NCI-H526 (cell line): ENCODE measurements at regions not wholly inside any gene's neighbourhood (a gene's known extent, or its start where the extent isn't known, plus 50 kb on each side); places are given as distances from the start of the nearest gene placed in this dataset.
A peak's percentile ranks its signal among the peaks of the same experiment; 100 is the strongest.
"Not testable (repeated sequence)": the region's sequence is repeated elsewhere in the genome, so short reads cannot be mapped to it uniquely, and the experiment has no call there.

Experiments
- DNase-seq, 2 experiments: peaks; one replicate each; lab custom pipeline; 2025; lab: John Stamatoyannopoulos, UW

GRCh38 chr12:25337916-25338315 is 87.2 kb upstream of the KRAS start:
- no peak for DNase-seq

- DNase-seq, result no peak
Observed at GRCh38 chr12:25332143-25332542, 81.4 kb upstream of the KRAS start.

DNA sequence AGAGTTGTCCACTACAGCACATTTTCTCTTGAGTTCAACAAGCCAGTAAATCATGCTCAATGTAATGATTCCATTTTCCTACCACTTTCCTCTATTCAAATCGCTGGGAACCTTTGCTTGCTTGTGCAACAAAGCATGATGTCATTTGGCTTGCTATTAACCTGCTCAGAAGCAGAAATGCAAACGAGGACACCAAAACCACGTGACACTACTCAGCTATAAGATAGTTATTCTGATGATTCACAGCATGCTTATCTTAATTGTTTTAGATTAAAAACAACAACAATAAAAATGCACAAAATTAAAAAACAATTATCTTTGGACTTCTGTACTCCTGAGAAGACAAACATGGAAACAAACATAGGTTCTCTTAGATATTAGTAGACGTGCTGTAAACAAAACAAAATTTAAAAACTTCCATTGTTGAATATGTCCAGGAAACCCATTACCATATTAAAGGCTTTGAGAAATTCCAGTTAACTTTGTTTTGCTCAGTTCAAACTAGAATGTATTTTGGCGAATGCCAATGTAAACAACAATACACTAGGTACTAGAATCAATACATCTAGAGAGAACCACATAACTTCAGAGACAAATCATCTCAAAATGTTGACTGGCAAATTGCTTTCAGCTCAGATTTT is 77.5 kb upstream of the KRAS start:
- DNase-seq, result peak; percentile 90 to 94

DNA sequence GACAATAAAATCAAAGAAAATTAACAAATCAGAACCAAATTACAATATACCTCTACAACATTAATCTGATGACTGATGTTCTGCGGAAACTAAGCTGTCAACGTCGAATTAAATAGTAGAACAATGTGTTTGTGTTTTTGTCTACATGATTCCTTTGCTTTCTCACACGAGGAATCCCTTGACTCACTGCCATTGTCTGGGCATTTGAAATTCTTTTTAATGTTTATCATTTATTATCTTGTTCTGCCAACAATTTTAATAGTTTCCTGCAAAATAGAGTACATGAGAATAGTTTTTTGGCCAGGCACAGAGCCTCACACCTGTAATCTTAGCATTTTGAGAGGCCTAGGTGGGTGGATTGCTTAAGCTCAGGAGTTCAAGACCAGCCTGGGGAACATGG is 76.6 kb upstream of the KRAS start:
- no peak for DNase-seq

- no peak for DNase-seq
Observed at GRCh38 chr12:25326326-25326725, 75.6 kb upstream of the KRAS start.

DNA sequence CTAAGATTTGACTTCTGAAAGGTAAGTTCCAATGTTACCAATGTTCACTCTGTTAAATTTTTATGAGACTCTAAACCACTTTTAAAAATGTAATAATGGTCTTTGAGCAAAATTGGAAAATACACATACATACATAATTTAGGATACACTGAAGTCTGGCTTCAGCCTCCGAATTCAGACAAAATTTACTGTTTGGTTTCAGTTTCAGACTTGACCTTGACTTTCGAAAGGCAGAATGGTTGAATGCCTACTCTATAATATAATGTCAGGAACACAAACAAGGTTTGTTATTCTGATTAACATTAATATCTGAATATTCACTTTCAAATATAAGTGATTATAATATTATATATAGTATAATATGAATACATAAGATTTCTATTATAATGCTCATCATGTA is 74.1 kb upstream of the KRAS start:
- no peak for DNase-seq

GRCh38 chr12:25323581-25323982 is 72.9 kb upstream of the KRAS start:
- no peak for DNase-seq

DNA sequence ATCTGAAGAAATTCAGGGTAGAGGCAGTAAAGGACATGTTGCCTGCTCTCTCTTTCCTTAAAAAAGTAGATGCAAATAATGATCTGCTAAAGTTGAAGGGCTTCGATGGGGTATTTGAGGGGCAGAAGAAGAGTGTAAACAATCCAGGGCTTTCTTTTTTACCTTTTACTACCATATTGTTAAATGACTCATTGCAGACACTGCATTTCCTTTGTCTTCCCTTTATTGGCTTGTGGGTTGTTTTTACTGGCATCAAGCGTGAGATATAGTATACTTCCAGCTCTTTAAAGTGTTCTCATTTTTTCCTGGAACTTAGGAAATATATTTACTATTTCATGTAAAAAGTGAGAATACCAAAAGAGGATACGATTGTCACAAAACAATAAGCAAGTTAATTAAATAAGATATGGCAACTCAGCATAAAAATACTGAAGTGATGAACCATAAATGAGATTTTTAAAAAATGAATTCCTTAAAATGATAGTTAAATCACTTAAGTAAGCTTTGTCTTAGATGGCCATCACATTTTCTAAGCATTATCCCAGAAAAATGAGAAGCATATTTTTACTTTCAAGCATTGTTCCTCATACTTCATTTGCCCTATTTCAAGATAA is 72.3 kb upstream of the KRAS start:
- no peak for DNase-seq

DNA sequence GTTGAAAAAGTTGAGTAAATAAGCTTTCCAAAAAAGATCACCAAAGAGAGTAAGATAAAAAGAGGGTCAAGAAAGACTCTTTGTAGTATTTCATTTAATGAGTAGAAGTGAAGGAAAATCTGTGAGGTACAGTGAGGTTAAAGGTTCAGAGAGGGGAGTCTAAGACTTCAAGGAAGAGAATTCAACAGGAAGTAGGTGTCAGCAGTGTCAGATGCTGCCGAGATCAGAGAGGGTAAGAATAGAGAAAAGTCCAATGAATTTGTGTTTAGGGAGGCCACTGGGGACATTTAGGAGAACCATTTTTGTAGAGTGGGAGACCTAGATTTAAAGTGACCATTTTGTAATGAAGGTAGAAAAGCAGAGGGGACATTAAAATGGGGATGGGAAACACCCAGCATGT is 71.6 kb upstream of the KRAS start:
- DNase-seq, result no peak

- no peak for DNase-seq
Observed at GRCh38 chr12:25321772-25322171, 71.0 kb upstream of the KRAS start.

DNA sequence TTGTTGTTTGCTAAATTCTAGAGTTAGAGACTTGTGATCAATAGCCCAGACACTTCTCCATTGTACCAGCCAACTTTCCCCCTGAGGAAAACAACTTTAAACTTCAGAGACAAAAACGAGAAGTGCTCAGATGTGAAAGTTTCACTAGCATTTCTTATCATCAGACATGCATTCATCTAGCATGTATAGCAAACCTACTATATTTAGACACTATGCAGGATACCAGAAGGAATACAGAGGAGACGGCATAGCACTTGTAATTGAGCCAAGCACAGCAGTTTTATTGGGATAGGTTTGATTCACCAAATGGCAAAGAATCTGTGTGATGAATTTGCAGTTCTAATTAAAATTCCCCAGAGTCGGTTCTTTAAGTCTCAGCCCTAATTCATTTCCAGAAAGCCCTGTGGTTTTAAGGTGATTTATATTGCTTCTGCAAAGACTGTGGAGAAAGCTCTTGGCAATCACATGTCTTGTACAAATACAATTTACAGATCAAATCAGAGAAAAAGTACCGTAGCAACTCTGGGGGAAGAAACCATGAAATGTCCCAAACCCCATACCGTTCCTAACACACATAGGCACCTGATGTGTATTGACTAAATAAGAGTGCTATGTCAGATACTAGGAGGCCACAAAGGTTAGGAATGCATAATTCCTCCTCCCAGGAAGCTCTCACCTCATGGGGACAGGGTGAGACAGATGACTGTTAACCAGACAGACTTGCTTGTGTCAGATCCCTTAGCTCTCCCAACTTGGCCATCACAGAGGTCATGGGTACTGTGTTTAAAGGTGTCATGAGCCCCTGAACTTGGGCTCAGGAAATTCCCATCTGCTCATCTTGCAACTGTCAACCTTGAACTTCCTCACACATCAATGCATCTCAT is 69.6 kb upstream of the KRAS start:
- no peak for DNase-seq

- DNase-seq, result no peak
Observed at GRCh38 chr12:25319233-25319984, 68.7 kb upstream of the KRAS start.

DNA sequence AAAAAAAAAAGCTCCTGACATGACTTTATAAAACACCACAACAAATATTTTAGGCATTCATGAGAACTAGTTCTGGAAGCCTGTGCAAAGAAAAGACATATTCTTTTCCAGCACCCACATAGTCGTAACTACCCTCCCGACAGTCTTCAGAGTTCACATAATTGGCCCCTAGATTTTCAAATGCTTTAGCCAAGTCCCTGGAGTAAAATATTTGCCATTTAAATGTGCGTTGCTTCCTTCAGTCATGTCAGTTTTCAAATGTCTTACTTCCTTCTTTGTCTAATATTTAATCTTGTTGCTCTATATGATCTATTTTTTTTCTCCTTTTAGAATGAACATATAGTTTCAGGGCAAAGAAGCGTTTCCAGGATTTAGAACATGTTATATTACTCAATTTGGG is 66.8 kb upstream of the KRAS start:
- DNase-seq, result no peak

DNA sequence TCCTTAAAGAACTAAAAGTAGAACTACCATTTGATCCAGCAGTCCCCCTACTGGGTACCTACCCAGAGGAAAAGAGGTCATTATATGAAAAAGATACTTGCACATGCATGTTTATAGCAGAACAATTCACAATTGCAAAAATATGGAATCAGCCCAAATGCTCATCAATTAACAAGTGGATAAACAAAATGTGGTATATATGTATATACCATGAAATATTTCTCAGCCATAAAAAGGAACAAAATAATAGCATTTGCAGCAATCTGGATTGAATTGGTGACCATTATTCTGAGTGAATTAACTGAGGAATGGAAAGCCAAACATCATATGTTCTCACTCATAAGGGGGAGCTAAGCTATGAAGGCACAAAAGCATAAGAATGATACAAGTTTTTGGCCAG is 64.7 kb upstream of the KRAS start:
- no peak for DNase-seq

- DNase-seq, result not testable (repeated sequence)
Observed at GRCh38 chr12:25313266-25313990, 62.7 kb upstream of the KRAS start.

- DNase-seq, result no peak
Observed at GRCh38 chr12:25311506-25311905, 60.8 kb upstream of the KRAS start.

GRCh38 chr12:25310071-25310470 is 59.3 kb upstream of the KRAS start:
- not testable (repeated sequence) for DNase-seq

GRCh38 chr12:25308756-25309155 is 58.0 kb upstream of the KRAS start:
- no peak for DNase-seq

DNA sequence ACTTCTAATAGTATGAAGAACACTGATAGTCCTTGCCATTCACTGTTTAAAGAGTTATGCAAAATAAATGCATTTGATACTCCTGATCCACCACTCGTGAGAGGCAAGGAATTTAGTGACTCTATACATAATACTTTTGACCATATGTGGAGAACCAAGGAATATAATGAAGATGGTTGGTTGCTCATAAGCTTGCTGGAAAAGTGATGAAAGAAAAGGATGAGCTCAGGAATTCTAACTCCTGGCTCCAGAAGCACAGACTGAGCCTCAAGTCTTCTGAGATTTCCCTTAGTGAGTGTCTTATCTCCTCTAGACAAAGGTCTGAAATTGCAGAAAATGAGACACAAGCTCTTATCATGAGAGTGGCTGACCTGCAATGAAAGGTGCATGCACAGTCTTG is 57.1 kb upstream of the KRAS start:
- no peak for DNase-seq

DNA sequence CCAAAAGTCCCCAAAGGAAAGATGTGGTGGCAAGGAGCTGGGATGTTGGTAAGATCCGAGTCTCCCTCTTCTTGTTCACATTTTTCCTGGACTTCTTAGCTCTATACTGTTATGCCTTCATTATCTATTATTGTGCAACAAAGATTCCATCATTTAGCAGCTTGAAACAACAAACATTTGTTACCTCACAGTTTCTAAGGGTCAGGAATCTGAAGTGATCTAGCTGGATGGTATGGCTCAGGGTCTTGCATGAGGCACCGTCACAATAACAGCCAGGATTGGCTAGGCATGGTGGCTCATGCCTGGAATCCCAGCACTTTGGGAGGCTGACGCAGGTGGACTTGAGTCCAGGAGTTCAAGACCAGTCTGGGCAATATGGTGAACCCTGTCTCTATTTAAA is 51.1 kb upstream of the KRAS start:
- no peak for DNase-seq
